GM23338 (cell line): ENCODE measurements at regions not wholly inside any gene's neighbourhood (a gene's known extent, or its start where the extent isn't known, plus 50 kb on each side); places are given as distances from the start of the nearest gene placed in this dataset.

ENCODE experiments used
- CREB1 ChIP-seq: fragments of 250-450 bp; sonication (Bioruptor Pico); IDR thresholded peaks from 2 replicates; pipeline ENCODE4 v1.5.0; 2020; ENCODE audit warnings: low read depth, mild to moderate bottlenecking, moderate library complexity
- CTCF ChIP-seq, 2 experiments: fragments of 200-600 bp in 1 of 2; sonication (generic) in 1 of 2; conservative IDR thresholded peaks; 2 replicates each; pipeline versions ENCODE4 v1.5.1 to v1.6.1; 2016 to 2017; ENCODE audit warnings: antibody characterized with exemption in 2 of 2, low read depth in 2 of 2, mild to moderate bottlenecking in 2 of 2, moderate library complexity in 1 of 2
- EZH2 ChIP-seq: fragments of 200-600 bp; sonication (generic); IDR thresholded peaks from one replicate; pipeline ENCODE4 v1.8.0; 2017; ENCODE audit warnings: antibody characterized with exemption, mild to moderate bottlenecking, low read depth; ENCODE audit not compliant: unreplicated experiment
- JUNB ChIP-seq: IDR thresholded peaks from one replicate; pipeline ENCODE4 v1.6.1; 2016; ENCODE audit warnings: antibody characterized with exemption; ENCODE audit not compliant: unreplicated experiment
- POLR2AphosphoS5 ChIP-seq: IDR thresholded peaks from 2 replicates; pipeline ENCODE4 v1.6.1; 2016; ENCODE audit warnings: antibody characterized with exemption, low read depth

GRCh38 chr10:61586829-61587228 lies 75.9 kb upstream of the CABCOCO1 start:
- TF ChIP-seq EZH2 (no peak), CTCF (conservative IDR thresholded peaks at IDR 0.05; ENCODE audit: low read depth in 2 of 2) (no peak), CREB1 (CRISPR knock-in tag) (no peak), POLR2AphosphoS5 (no peak), JUNB (no peak)
